ENCODE measurements at regions not wholly inside any gene's neighbourhood (a gene's known extent, or its start where the extent isn't known, plus 50 kb on each side); places are given as distances from the start of the nearest gene placed in this dataset.

DNA sequence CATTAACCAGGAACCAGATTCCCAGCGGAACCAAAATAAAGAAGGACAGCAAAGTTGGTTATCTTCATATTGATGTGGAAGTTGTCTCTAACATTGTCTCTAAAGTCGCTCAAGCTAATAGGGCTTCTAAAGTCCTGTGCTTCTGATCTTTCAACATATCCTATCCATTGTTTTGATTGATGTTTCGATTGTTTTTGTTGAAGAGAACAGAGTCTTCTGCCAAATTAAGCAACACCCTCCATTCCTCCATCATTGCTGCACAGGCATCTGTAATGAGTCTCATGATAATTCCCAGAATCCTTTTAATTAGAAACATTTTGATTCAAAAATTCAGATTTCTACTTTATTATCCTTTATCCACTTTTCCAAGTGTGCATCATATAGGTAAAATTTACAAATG is 71.6 kb upstream of the AVPR1A start:
- no peak for ATAC-seq

DNA sequence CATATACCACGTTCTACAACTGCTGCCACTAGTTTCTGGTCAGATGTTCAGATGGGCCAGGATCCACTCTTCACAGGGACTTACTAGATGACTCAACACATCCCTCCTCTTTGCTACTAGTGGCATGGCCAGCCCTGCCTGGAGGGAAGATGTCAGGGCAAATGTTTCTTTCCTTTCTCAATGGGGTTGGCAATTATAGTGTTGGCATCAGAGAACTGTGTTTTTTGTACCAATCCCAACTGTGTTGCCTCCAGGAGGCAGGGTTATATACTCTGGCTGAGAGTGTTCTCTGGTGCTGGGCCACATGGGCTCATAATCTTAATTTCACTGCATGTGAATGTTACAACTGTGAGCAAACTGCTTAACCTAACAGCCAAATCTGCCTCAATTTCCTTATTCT is 69.9 kb upstream of the AVPR1A start:
- no peaks in the 10 kb centered on the region for H3K9me3 ChIP-seq
- 0 to 69% (median 44%) methylated on average over 1 of the region's 1 CpG for WGBS, 4 donors
- intact Hi-C loops (cut with DNase I): no loop called here

More for the DNA sequence above, 71.6 kb upstream of the AVPR1A start:
- Histone ChIP-seq H3K4me3 (no peak overlapping the region), H3K4me1 (no peaks in the 10 kb centered on the region), H3K27me3 (no peaks in the 10 kb centered on the region), H3K36me3 (no peaks in the 10 kb centered on the region), H3K27ac (no peak overlapping the region), H3K9me3 (no peaks in the 10 kb centered on the region)
- intact Hi-C loops (cut with DNase I): no loop called here
- WGBS, 4 donors: 66 to 72% (median 69%) methylated on average over 3 of the region's 3 CpGs
- no peak for DNase-seq
- TF ChIP-seq, protein P1, sequence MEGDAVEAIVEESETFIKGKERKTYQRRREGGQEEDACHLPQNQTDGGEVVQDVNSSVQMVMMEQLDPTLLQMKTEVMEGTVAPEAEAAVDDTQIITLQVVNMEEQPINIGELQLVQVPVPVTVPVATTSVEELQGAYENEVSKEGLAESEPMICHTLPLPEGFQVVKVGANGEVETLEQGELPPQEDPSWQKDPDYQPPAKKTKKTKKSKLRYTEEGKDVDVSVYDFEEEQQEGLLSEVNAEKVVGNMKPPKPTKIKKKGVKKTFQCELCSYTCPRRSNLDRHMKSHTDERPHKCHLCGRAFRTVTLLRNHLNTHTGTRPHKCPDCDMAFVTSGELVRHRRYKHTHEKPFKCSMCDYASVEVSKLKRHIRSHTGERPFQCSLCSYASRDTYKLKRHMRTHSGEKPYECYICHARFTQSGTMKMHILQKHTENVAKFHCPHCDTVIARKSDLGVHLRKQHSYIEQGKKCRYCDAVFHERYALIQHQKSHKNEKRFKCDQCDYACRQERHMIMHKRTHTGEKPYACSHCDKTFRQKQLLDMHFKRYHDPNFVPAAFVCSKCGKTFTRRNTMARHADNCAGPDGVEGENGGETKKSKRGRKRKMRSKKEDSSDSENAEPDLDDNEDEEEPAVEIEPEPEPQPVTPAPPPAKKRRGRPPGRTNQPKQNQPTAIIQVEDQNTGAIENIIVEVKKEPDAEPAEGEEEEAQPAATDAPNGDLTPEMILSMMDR (IDR thresholded peaks at IDR 0.05): no peak
- TF ChIP-seq POLR2A (IDR thresholded peaks at IDR 0.05): no peak

DNA sequence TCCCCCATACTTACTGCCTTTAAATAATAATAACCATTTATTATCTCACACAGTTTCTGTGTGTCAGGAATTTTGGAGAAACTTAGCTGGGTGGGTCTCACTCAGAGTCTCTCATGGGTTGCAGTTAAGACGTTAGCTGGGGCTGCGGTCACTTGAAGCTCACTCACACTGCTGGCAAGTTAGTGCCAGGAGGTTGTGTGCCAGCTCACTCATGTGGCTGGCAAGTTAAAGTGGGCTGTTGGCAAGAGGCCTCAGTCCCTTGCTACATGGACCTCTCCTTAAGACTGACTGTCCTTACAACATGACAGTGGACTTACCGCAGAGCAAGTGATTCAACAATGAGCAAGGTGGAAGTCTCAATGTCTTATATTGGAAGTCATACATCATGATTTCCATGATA is 61.3 kb upstream of the AVPR1A start:
- DNase-seq (no peak), ATAC-seq (no peak)
- intact Hi-C loops (cut with DNase I): no loop called here
- H3K36me3 ChIP-seq: no peaks in the 10 kb centered on the region
- 85 to 96% (median 90%) methylated on average over 3 of the region's 3 CpGs for WGBS, 4 donors
- H3K4me1 ChIP-seq: no peaks in the 10 kb centered on the region
- H3K27me3 ChIP-seq: no peaks in the 10 kb centered on the region
- no peak overlapping the region for H3K4me3 ChIP-seq
- no peaks in the 10 kb centered on the region for H3K9me3 ChIP-seq
- TF ChIP-seq, protein P1 (IDR thresholded peaks at IDR 0.05): no peak
- TF ChIP-seq POLR2A (IDR thresholded peaks at IDR 0.05): no peak
- H3K27ac ChIP-seq: no peak overlapping the region

More for the DNA sequence above, 69.9 kb upstream of the AVPR1A start:
- DNase-seq (no peak), ATAC-seq (no peak)
- no peak for TF ChIP-seq POLR2A (IDR thresholded peaks at IDR 0.05)
- TF ChIP-seq, protein P1 (IDR thresholded peaks at IDR 0.05): no peak
- no peak overlapping the region for H3K4me3 ChIP-seq
- H3K4me1 ChIP-seq: no peaks in the 10 kb centered on the region
- no peak overlapping the region for H3K27ac ChIP-seq
- H3K27me3 ChIP-seq: no peaks in the 10 kb centered on the region
- no peaks in the 10 kb centered on the region for H3K36me3 ChIP-seq

DNA sequence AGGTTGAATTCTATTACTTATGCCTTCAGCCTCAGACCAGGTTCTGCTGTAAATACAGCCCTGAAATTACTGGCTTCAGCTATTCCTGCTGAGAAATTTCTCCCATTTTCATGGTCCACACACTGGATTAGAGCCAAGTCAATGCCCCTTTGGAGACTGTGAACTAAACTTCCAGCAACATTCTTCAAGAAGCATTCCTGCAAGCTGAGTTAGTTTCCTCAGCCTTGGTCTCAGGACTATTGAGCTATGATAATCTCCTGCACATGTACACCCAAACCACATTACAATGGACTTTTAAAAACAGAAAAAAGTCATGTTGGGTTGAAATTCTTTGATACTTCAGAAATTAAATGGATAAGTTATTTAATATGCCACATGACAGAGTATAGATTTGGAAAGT is 58.0 kb upstream of the AVPR1A start:
- intact Hi-C loops (cut with DNase I): no loop called here
- H3K27me3 ChIP-seq: no peaks in the 10 kb centered on the region
- H3K27ac ChIP-seq: no peak overlapping the region
- H3K4me3 ChIP-seq: no peak overlapping the region
- no peaks in the 10 kb centered on the region for H3K36me3 ChIP-seq
- TF ChIP-seq, protein P1 (IDR thresholded peaks at IDR 0.05): no peak
- no peak for TF ChIP-seq POLR2A (IDR thresholded peaks at IDR 0.05)
- H3K4me1 ChIP-seq: peaks cover 0 to 2% (median 0%) of the 10 kb centered on the region in 12 donors
- DNase-seq (no peak), ATAC-seq (no peak)
- no peaks in the 10 kb centered on the region for H3K9me3 ChIP-seq
